ENCODE measurements at regions not wholly inside any gene's neighbourhood (a gene's known extent, or its start where the extent isn't known, plus 50 kb on each side); places are given as distances from the start of the nearest gene placed in this dataset.

DNA sequence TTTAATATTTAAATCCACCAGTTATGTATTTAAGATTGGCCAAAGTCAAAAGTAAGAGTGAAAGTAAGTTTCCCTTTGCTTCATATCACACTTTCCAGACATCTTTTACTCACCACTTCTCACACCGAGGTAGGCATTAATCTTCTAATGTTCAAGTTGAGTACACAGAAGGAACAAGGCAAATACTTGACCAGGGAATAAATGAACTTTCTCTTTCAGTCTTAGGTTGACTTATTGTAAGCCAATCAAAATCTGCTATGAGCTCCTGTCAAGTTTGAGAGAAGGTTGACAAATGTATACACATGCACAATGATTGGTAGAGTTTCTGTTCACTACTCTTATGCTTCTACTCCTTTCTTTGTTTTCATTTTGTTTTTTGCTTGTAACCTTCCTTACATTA, 842.5 kb downstream of the REEP3 start:
- ATAC-seq: no peak
- TF ChIP-seq, protein P1, sequence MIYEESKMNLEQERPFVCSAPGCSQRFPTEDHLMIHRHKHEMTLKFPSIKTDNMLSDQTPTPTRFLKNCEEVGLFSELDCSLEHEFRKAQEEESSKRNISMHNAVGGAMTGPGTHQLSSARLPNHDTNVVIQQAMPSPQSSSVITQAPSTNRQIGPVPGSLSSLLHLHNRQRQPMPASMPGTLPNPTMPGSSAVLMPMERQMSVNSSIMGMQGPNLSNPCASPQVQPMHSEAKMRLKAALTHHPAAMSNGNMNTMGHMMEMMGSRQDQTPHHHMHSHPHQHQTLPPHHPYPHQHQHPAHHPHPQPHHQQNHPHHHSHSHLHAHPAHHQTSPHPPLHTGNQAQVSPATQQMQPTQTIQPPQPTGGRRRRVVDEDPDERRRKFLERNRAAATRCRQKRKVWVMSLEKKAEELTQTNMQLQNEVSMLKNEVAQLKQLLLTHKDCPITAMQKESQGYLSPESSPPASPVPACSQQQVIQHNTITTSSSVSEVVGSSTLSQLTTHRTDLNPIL (CRISPR knock-in tag; IDR thresholded peaks at IDR 0.05; ENCODE audit: low read depth): no peak
- no peak for TF ChIP-seq ARNTL (CRISPR knock-in tag; IDR thresholded peaks at IDR 0.05; ENCODE audit: borderline replicate concordance, low read depth)
- no peak for TF ChIP-seq ZNF8 (CRISPR knock-in tag; IDR thresholded peaks at IDR 0.05)
- no peak for TF ChIP-seq TCF4 (CRISPR knock-in tag; IDR thresholded peaks at IDR 0.05; ENCODE audit: borderline replicate concordance)
- TF ChIP-seq BACH2 (CRISPR knock-in tag; IDR thresholded peaks at IDR 0.05; ENCODE audit: borderline replicate concordance): no peak
- no peak for TF ChIP-seq PATZ1 (CRISPR knock-in tag; IDR thresholded peaks at IDR 0.05; ENCODE audit: borderline replicate concordance)
- no peak for TF ChIP-seq ZFP3 (CRISPR knock-in tag; IDR thresholded peaks at IDR 0.05)
- TF ChIP-seq RARB (CRISPR knock-in tag; IDR thresholded peaks at IDR 0.05): no peak
- TF ChIP-seq ISL1 (CRISPR knock-in tag; IDR thresholded peaks at IDR 0.05): no peak
- no peak for TF ChIP-seq CSDC2 (CRISPR knock-in tag; IDR thresholded peaks at IDR 0.05)

DNA sequence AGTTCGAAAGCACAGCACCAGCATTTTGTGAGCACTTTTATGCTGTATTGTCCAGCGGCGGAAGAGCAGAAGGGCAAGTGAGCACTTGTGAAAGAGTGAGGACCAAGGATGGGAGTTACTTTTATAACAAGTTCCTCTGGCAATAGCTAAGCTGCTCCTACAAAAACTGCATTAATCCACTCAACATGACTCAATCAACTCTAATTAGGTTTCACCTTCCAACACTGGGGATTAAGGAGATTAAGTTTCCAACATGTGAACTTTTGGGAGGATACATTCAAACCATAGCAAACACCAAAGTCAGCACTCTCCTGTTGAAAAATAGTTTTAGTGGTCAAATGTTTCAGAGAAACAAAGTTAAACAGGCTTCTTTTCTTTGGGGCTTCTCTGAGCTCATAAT, 844.5 kb downstream of the REEP3 start:
- no peak for ATAC-seq
- TF ChIP-seq TCF4 (CRISPR knock-in tag; IDR thresholded peaks at IDR 0.05; ENCODE audit: borderline replicate concordance): no peak

- TF ChIP-seq TCF4 (CRISPR knock-in tag; IDR thresholded peaks at IDR 0.05; ENCODE audit: borderline replicate concordance) (no peak), ZNF565 (CRISPR knock-in tag; conservative IDR thresholded peaks at IDR 0.05; ENCODE audit: low read depth) (no peak), ZFP30 (CRISPR knock-in tag; IDR thresholded peaks at IDR 0.05) (no peak), ZNF70 (CRISPR knock-in tag; IDR thresholded peaks at IDR 0.05) (no peak)
- TF ChIP-seq, protein P1 (CRISPR knock-in tag; IDR thresholded peaks at IDR 0.05; ENCODE audit: low read depth): no peak
- ATAC-seq: no peak
Observed at GRCh38 chr10:64368298-64368697, 847.1 kb downstream of the REEP3 start.

DNA sequence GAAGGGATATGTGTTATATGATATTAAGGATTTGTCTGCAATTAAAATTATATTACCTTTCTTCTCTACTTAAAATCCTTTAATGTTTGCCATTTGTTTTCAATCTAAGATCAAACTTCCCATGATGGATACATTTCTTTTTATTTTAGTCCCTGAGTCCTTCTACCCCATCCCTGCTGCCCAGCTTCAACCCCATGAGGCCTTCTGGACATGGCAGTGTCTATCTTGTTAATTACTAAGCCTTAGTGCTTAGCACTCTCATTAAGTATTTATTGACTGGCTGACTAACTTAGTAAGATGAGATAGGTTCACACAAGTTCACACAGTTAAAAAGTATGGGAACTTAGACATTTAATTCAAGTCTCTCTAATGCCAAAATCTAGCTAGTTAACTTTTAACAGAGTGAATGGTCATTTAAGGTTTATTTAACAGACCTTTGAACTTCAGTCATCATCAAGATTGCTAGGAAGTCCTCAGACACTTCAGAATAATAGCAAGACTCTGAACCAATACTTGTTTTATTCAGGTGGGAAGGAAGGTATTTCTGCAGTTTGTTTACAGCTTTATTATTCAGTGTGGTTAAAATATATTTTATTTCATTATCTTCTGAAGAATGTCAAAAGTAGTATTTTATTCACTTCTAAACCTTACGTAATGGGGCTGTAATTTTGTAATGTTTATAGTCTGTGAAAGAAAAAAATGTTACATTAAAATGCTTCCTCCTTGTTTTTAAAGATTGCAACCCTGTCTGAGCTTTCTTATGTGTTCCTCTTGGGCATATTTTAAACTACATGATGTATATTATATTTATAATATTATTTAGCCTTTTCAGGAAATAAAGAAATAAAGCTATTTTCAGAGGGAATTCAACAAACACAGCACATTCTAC, 848.9 kb downstream of the REEP3 start:
- no peak for ATAC-seq
- TF ChIP-seq CSDC2 (CRISPR knock-in tag; IDR thresholded peaks at IDR 0.05) (no peak), RARB (CRISPR knock-in tag; IDR thresholded peaks at IDR 0.05) (no peak), ZNF70 (CRISPR knock-in tag; IDR thresholded peaks at IDR 0.05) (no peak), OSR1 (CRISPR knock-in tag; IDR thresholded peaks at IDR 0.05) (no peak), BACH2 (CRISPR knock-in tag; IDR thresholded peaks at IDR 0.05; ENCODE audit: borderline replicate concordance) (no peak), TCF4 (CRISPR knock-in tag; IDR thresholded peaks at IDR 0.05; ENCODE audit: borderline replicate concordance) (no peak), ESRRG (CRISPR knock-in tag; IDR thresholded peaks at IDR 0.05) (no peak), ZFP30 (CRISPR knock-in tag; IDR thresholded peaks at IDR 0.05) (no peak), CSRNP3 (CRISPR knock-in tag; IDR thresholded peaks at IDR 0.05) (no peak), ZNF8 (CRISPR knock-in tag; IDR thresholded peaks at IDR 0.05) (no peak), PATZ1 (CRISPR knock-in tag; IDR thresholded peaks at IDR 0.05; ENCODE audit: borderline replicate concordance) (no peak), ISL1 (CRISPR knock-in tag; IDR thresholded peaks at IDR 0.05) (no peak), ZFP3 (CRISPR knock-in tag; IDR thresholded peaks at IDR 0.05) (no peak), ARNTL (CRISPR knock-in tag; IDR thresholded peaks at IDR 0.05; ENCODE audit: borderline replicate concordance, low read depth) (no peak)
- TF ChIP-seq, protein P2, sequence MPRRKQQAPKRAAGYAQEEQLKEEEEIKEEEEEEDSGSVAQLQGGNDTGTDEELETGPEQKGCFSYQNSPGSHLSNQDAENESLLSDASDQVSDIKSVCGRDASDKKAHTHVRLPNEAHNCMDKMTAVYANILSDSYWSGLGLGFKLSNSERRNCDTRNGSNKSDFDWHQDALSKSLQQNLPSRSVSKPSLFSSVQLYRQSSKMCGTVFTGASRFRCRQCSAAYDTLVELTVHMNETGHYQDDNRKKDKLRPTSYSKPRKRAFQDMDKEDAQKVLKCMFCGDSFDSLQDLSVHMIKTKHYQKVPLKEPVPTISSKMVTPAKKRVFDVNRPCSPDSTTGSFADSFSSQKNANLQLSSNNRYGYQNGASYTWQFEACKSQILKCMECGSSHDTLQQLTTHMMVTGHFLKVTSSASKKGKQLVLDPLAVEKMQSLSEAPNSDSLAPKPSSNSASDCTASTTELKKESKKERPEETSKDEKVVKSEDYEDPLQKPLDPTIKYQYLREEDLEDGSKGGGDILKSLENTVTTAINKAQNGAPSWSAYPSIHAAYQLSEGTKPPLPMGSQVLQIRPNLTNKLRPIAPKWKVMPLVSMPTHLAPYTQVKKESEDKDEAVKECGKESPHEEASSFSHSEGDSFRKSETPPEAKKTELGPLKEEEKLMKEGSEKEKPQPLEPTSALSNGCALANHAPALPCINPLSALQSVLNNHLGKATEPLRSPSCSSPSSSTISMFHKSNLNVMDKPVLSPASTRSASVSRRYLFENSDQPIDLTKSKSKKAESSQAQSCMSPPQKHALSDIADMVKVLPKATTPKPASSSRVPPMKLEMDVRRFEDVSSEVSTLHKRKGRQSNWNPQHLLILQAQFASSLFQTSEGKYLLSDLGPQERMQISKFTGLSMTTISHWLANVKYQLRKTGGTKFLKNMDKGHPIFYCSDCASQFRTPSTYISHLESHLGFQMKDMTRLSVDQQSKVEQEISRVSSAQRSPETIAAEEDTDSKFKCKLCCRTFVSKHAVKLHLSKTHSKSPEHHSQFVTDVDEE (CRISPR knock-in tag; IDR thresholded peaks at IDR 0.05): no peak
- TF ChIP-seq, protein P1 (CRISPR knock-in tag; IDR thresholded peaks at IDR 0.05; ENCODE audit: low read depth): no peak
